Left lung (tissue), 4 donors: ENCODE measurements at regions not wholly inside any gene's neighbourhood (a gene's known extent, or its start where the extent isn't known, plus 50 kb on each side); places are given as distances from the start of the nearest gene placed in this dataset.

Experiments
- ATAC-seq: fragments of 200-7000 bp; cut with Tn5 transposase; one replicate; pipeline ENCODE4 v1.9.1; 2020; ENCODE audit warnings: moderate library complexity
- DNase-seq, 4 donors: peaks; one replicate each; pipeline ENCODE4 v3.0.0-alpha.2; 2013 to 2020
- H3K27ac ChIP-seq, 2 donors: fragments of 200-600 bp; sonication (generic) in 1 of 2; one replicate each; pipeline versions ENCODE4 v1.5.0 to v1.8.0; 2020 to 2021
- H3K27me3 ChIP-seq, 2 donors: fragments of 200-600 bp; sonication (generic) in 1 of 2; one replicate each; pipeline versions ENCODE4 v1.5.0 to v1.8.0; 2020 to 2021
- H3K36me3 ChIP-seq, 2 donors: fragments of 200-600 bp; sonication (generic) in 1 of 2; one replicate each; pipeline versions ENCODE4 v1.5.0 to v1.8.0; 2020 to 2021
- H3K4me1 ChIP-seq, 2 donors: fragments of 200-600 bp; one replicate each; pipeline ENCODE4 v1.8.0; 2021
- H3K4me3 ChIP-seq, 2 donors: fragments of 200-600 bp; sonication (generic) in 1 of 2; one replicate each; pipeline versions ENCODE4 v1.5.0 to v1.8.0; 2020 to 2021; ENCODE audit warnings: mild to moderate bottlenecking in 1 of 2
- H3K9me3 ChIP-seq, 2 donors: fragments of 200-600 bp; sonication (generic) in 1 of 2; one replicate each; pipeline versions ENCODE4 v1.5.0 to v1.8.0; 2020 to 2021
- CTCF ChIP-seq, 2 donors: fragments of 200-600 bp; sonication (generic) in 1 of 2; IDR thresholded peaks; one replicate each; pipeline versions ENCODE4 v1.5.0 to v1.8.0; 2021; ENCODE audit warnings: antibody characterized with exemption in 2 of 2
- intact Hi-C, 2 donors: fragments of 100-400 bp; cut with DNase I; formaldehyde crosslinking; loops; one replicate each; pipeline versions ENCODE4 v1.11.2 to v1.14.2; 2022
- donor health status: DM: no; HTN: yes; CAD: no.
- donor health status: DM: no; HTN: no; CAD: no.

- no peaks in the 10 kb centered on the region for H3K27me3 ChIP-seq
- DNase-seq (no peak), ATAC-seq (no peak)
- no peaks in the 10 kb centered on the region for H3K9me3 ChIP-seq
- no peak overlapping the region for H3K4me3 ChIP-seq
- intact Hi-C loops: no loop called here
- no peak overlapping the region for H3K27ac ChIP-seq
- no peak for TF ChIP-seq CTCF (IDR thresholded peaks at IDR 0.05)
- H3K36me3 ChIP-seq: no peaks in the 10 kb centered on the region
- H3K4me1 ChIP-seq: peaks cover 0 to 6% of the 10 kb centered on the region in 2 donors
These were observed 78.2 kb upstream of the SLC1A4 start for GRCh38 chr2:64910972-64911433.

GRCh38 chr2:64913357-64913869 is 75.8 kb upstream of the SLC1A4 start:
- no peak overlapping the region for H3K27ac ChIP-seq
- H3K4me3 ChIP-seq: no peak overlapping the region
- TF ChIP-seq CTCF (IDR thresholded peaks at IDR 0.05): no peak
- no peaks in the 10 kb centered on the region for H3K27me3 ChIP-seq
- peaks cover 0 to 14% of the 10 kb centered on the region in 2 donors for H3K4me1 ChIP-seq
- ATAC-seq: no peak
- no peaks in the 10 kb centered on the region for H3K36me3 ChIP-seq
- H3K9me3 ChIP-seq: no peaks in the 10 kb centered on the region
- intact Hi-C loops: no loop called here
- DNase-seq: no peak

- Histone ChIP-seq H3K27me3 (no peaks in the 10 kb centered on the region), H3K36me3 (no peaks in the 10 kb centered on the region), H3K4me3 (no peak overlapping the region), H3K27ac (no peak overlapping the region), H3K9me3 (no peaks in the 10 kb centered on the region), H3K4me1 (peaks cover 0 to 18% of the 10 kb centered on the region in 2 donors)
- no peak for ATAC-seq
- no peak for DNase-seq
- no peak for TF ChIP-seq CTCF (IDR thresholded peaks at IDR 0.05)
- intact Hi-C loops: no loop called here
These were observed 75.0 kb upstream of the SLC1A4 start for GRCh38 chr2:64914247-64914646.

- no peak for TF ChIP-seq CTCF (IDR thresholded peaks at IDR 0.05)
- Histone ChIP-seq H3K27me3 (no peaks in the 10 kb centered on the region), H3K36me3 (no peaks in the 10 kb centered on the region), H3K9me3 (no peaks in the 10 kb centered on the region), H3K4me1 (peaks cover 0 to 18% of the 10 kb centered on the region in 2 donors), H3K27ac (no peak overlapping the region), H3K4me3 (no peak overlapping the region)
- intact Hi-C loops: loop anchor here in 1 of 2 donors (5.0 kb wide), 1 partner anchor 127 kb away; no protein-coding TSS in a partner anchor
- ATAC-seq: no peak
- DNase-seq: peak in 1 of 4 donors; percentile 13
These were observed 74.3 kb upstream of the SLC1A4 start for GRCh38 chr2:64914735-64915509.

GRCh38 chr2:64915510-64915900 is 73.7 kb upstream of the SLC1A4 start:
- Histone ChIP-seq H3K9me3 (no peaks in the 10 kb centered on the region), H3K4me1 (peaks cover 0 to 18% of the 10 kb centered on the region in 2 donors), H3K36me3 (no peaks in the 10 kb centered on the region), H3K4me3 (no peak overlapping the region), H3K27me3 (no peaks in the 10 kb centered on the region), H3K27ac (no peak overlapping the region)
- DNase-seq (no peak), ATAC-seq (no peak)
- intact Hi-C loops: loop anchor here in 1 of 2 donors (5.0 kb wide), 1 partner anchor 127 kb away; no protein-coding TSS in a partner anchor
- no peak for TF ChIP-seq CTCF (IDR thresholded peaks at IDR 0.05)
